Esophagus squamous epithelium (tissue), 4 donors: ENCODE measurements at regions not wholly inside any gene's neighbourhood (a gene's known extent, or its start where the extent isn't known, plus 50 kb on each side); places are given as distances from the start of the nearest gene placed in this dataset.

Experiments
- CTCF ChIP-seq, 6 experiments: fragments of 450-650 bp in 4 of 6; fragments of 200-600 bp in 2 of 6; sonication (generic) in 2 of 6; IDR thresholded peaks; one replicate each; pipeline ENCODE4 v1.5.1; 2016 to 2019; ENCODE audit warnings: antibody characterized with exemption in 6 of 6, mild to moderate bottlenecking in 4 of 6, moderate library complexity in 4 of 6
- POLR2A ChIP-seq, 4 donors: fragments of 450-650 bp; IDR thresholded peaks; one replicate each; pipeline ENCODE4 v1.6.1; 2017; ENCODE audit warnings: antibody characterized with exemption in 4 of 4, mild to moderate bottlenecking in 4 of 4, moderate library complexity in 3 of 4

GRCh38 chr1:163540727-163541126, 219.0 kb downstream of the NUF2 start:
- TF ChIP-seq CTCF (IDR thresholded peaks at IDR 0.05) (no peak), POLR2A (IDR thresholded peaks at IDR 0.05) (no peak)
